Hepatic stellate cell (primary cell): ENCODE measurements at regions not wholly inside any gene's neighbourhood (a gene's known extent, or its start where the extent isn't known, plus 50 kb on each side); places are given as distances from the start of the nearest gene placed in this dataset.
"Not testable (repeated sequence)": the region's sequence is repeated elsewhere in the genome, so short reads cannot be mapped to it uniquely, and the experiment has no call there.

Experiments
- DNase-seq: peaks from one replicate; pipeline ENCODE4 v3.0.0; 2011; ENCODE audit warnings: low spot score

DNA sequence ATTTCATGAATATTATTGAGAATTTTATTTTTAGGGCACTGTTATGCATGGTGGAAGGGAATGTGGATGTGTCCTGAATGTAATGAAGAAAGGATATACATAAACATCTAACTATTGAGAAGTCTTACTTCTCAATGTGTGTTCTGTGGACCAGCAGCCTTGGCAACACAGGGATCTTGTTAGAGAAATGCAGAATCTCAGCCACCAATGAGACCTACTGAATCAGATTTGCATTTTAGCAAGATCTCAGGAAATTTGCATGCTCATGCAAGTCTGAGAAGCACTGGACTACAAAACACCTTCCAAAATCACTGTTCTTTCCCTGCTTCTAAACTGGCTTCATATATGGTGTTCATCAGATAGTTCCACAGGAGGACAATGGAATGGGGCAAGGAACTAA is 139.7 kb upstream of the WDFY3 start:
- no peak for DNase-seq

DNA sequence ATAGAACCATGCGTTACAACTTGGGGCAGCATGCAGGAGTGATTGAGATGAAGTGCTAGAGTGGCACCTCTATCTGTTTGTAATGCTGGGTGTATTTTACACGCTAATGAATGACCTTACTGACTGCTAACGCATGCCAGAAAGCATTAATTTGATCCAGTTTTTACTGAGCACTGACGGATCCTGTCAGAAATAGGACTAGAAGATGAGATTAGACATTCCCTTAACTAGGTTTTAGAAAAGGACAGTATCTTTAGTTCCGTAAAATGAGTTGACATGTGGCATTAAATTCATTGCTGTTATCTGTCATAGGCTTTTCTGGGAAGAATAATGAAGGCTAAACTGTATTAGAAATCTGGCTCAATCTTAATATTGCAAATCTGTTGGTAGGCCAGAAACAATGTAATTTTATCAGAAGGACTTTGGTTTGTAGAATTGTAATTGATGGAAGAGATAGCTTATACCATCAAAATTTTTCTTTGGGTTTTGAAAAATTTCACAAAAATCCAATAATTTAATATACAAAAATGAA is 140.4 kb upstream of the WDFY3 start:
- DNase-seq, result no peak

DNA sequence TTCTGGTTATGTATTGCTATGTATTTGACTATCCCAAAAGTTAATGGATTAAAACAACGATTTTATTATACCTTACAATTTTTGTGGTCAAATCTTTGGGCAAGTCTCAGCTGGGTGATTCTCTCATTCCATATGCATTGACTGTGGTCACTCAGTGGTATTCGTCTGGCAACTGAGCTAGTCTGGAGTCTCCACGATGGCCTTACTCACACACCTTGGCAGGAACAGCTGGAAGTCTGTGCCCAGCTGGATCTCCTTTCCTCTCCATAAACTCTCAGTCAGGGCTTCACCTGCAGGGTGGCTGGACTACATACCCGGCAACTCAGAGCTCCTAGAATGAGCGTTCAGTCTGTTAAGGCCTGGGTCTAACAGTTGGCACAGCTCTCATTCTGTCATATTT is 141.1 kb upstream of the WDFY3 start:
- no peak for DNase-seq

DNA sequence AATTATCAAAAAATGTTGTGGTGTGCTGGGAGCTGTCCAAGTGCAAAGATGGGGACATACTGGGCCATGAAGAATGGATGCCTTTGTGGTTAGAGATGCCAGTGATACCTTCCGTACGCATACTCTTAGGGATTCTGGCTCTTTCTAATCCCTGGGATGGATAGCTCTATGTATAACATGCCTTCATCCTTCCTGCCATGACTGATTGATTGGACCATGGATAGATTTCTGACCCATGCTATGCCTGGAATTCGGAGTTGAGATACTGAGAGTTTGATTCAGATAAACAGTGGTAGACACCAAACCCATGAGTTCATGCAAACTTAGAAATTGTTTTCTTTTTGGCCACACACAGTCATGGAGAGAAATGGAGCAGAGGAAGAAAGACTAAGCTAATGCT is 147.2 kb upstream of the WDFY3 start:
- no peak for DNase-seq

DNA sequence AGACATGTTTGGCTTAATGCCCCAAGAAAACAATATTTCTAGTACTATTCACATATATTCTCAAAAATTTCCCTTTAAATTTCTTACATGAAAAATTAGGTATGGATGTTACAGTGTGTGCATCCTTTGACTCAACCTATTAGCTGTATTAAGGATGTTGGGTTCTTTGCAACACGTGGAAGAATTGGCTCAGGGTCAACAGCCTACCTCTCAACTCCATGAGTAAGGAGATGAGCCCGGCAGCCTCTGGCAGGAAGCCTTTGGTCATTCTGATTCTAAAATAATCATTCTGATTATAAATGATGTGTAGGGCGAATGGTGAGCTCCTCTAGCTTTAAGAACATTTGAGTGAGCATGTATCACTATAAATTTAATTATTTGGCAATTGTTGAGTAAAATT is 148.0 kb upstream of the WDFY3 start:
- no peak for DNase-seq

DNA sequence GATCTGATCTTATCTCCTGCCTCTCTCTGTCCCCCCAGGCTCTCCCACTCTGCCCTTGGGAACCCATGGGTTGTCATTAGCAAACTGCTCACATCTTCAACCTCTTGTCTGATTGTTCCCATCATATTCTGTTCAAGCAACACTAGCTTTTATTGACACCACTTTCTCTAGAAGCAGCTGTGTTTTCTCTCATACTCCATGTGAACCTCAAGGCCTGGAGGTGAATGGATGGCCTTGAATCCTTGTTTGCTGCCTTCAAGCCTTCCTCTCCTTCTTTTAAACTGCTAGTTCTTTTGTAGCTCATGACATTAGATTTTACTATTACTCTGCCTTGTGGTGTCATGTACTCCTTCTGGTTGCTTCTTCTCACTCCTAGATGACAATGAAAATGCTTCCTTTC is 149.5 kb upstream of the WDFY3 start:
- DNase-seq, result no peak

DNA sequence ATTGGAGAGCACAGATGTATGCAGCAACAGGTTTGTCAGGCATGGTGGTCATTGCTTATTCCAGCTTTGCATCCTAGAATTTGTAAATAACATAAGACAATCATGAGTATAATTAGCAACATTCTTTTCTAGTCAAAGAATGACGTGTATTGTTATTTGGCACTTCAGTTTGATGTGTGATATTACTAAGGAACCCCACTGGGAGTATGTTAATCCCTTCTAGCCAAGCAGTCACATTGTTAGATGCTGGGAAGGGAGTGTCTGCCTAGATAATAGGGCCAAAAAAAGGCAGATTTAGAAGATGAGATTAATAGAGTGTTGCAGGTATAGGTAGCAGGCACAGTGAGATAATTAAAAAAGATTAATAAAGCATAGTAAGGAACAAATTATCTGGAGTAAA is 159.2 kb upstream of the WDFY3 start:
- DNase-seq, result no peak

DNA sequence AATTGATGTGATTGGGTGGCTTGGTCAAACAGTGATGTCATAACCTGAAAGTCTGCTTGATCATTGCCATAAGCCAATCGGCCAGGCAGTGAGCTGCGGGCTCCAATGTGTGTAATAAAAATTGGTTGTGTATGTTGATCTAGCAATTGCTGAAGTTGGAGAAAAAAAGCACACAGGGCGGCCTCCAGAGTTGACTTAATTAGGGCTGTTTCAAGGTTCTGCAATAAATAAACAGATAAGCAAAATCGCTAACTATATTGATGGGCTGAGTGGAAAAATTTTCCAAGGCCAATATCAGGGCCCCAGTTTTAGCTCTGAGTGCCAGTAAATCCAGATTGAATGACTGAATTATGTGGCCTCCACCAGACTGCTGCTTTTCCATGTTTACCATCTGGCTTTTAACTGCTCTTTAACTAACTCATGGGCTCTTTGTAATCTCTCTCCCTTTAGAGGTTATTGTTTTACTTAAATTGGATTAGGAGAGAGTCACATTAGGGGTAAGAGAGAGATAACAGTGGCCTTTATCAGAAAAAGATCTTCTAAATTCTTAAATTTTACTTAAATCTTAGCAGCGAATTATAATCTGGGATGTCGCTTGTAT is 160.6 kb upstream of the WDFY3 start:
- no peak for DNase-seq

DNA sequence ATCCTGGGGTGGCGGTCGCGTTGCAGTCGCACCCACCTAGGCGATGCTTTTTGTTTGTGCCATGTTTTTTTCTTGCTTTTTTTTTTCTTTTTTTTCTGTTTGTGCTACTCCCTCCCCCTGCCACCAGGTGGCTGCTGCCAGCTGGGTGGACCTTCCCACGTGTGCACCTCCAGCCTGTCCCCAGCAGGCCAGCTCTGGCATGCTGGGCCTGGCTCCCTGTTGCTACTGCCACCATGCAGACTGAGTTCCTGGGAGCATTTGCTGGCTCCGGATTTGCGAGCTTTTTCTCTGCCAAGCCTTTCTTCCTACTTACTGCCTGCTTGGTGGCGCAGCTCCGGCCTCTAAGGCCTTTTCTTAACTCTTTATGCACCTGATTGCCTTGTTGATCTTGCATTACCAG is 161.2 kb upstream of the WDFY3 start:
- peak; percentile 24 for DNase-seq

DNA sequence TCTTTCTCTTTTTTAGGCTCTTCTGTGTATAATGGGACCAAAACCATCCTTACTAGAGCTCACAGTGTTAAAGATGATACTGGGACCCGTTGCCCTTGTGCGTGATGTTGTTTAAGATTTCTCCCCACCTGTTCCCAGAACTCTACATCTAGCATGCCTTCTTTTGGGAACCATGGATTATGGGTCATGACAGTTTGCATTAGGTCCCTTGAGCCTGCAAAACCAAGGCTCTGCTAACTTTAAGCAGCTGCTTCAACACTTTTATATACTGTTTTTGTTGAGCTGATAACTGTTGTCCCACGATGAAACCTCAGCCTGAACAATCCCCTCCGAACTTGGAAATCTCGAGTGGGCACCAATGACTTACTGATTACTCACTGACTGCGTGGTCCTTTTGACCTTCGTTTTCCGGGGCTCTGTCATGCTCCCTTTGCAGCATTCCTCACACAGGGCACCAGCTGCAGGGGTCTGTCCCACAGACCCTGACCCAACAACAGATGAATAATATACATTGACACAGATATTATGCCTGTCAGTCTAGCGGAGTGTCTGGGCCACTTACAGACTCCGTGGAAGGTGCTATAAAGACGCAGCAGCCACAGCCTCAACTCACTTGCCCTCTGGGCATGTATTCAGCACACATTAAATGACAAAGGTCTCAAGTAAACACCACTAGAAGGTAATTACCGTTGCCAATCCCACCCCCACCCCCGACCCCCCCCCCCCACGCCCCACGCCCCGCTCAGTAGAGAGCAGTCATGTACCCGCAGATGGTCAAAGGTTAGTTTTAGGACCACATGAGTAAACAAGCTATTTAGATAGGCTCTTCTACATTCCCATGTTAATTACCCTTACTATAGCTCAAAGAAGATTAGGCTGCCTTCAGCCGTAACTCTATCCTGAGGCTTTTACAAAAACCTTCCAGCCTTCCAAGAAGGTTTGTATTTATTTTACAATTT is 162.0 kb upstream of the WDFY3 start:
- no peak for DNase-seq

DNA sequence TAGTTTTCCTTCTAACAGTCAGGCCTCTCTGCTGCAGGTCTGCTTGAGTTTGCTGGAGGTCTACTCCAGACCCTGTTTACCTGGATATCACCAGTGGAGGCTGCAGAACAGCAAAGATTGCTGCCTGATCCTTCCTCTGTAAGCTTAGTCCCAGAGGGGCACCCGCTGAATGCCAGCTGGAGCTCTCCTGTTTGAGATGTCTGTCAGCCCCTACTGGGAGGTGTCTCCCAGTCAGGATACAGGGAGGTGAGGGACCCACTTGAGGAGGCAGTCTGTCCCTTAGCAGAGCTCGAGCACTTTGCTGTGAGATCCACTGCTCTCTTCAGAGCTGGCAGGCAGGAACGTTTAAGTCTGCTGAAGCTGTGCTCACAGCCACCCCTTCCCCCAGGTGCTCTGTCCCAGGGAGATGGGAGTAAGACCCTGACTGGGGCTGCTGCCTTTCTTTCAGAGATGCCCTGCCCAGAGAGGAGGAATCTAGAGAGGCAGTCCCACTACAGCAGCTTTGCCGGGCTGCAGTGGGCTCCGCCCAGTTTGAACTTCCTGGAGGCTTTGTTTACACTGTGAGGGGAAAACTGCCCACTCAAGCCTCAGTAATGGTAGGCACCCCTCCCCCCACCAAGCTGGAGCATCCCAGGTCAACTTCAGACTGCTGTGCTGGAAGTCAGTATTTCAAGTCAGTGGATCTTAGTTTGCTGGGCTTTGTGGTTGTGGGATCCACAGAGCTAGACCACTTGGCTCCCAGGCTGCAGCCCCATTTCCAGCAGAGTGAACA is 163.1 kb upstream of the WDFY3 start:
- DNase-seq, result not testable (repeated sequence)

DNA sequence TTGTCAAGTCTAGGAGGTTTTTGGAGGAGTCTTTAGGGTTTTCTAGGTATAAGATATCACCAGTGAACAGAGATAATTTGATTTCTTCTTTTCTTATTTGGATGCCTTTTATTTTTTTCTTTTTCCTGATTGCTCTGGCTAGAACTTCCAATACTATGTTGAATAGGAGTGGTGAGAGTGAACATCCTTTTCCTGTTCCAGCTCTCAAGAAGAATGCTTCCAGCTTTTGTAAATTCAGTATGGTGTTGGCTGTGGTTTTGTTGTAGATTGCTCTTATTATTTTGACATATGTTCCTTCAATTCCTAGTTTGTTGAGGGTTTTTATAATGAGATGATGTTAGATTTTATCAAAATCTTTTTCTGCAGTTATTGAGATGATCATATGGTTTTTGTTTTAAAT is 165.6 kb upstream of the WDFY3 start:
- DNase-seq, result no peak

DNA sequence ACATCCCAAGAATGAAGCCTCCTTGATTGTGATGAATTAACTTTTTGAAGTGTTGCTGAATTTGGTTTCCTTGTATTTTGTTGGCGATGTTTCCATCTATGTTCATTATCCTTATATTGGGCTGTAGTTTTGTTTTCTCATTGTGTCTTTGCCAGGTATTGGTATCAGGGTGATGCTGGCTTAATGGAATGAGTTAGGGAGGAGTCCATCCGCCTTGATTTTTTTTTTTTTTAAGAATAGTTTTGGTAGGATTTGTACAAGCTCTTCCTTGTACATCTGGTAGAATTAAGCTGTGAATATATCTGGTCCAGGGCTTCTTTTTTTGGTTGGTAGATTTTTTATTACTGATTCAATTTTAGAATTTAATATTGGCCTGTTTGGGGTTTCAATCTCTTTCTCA is 166.1 kb upstream of the WDFY3 start:
- no peak for DNase-seq

DNA sequence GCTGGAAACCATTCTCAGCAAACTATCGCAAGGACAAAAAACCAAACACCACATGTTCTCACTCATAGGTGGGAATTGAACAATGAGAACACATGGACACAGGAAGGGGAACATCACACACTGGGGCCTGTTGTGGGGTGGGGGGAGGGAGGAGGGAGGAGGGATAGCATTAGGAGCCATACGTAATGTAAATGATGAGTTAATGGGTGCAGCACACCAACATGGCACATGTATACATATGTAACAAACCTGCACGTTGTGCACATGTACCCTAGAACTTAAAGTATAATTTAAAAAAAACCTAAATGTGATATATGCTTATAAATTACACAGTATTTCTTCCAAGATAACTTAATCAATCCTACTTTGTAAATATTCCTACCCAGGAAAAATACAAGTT is 173.3 kb upstream of the WDFY3 start:
- DNase-seq, result not testable (repeated sequence)

DNA sequence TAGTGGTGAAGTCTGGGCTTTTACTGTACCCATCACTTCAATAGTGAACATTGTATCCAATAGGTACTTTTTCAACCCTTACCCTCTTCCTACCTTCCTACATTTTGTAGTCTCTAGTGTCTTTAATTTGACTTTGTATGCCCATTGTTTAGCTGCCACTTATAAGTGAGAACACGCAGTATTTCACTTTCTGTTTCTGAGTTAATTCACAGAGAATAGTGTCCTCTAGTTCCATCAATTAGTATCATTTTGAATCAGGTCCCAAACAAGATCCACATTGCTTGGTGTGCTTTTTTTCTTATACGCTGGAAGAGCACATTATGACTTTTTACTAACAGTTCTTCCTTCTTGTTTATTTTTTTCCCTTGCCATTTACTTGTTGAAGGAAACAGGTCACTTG is 176.0 kb upstream of the WDFY3 start:
- no peak for DNase-seq

DNA sequence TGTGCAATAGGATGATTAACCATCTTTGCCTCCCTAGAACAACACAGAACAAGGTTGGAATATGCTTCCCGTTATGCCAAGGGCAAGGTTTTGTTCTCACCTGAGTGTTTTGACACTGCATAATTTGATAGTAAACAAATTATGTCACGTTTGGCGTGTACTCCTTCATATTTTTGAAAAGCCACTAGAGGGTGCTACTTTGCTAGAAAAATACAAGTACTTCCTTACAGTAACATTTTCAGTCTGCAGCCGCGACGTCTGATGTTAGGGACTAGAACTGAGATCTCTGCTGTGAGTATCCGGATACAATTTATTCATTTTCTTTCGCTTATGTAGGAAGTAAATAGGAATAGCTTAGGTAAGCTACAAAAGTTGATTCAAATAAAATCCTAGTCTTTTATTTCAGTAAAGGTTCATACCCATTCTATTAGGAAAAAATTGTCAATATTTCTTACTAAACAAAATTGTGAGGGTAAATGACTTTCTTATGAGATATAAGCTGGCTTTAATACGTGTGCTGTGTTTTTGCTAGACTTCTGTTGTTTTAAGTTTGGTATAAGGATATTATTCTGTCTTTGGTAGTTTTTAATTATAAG is 181.1 kb upstream of the WDFY3 start:
- DNase-seq, result peak; percentile 19

DNA sequence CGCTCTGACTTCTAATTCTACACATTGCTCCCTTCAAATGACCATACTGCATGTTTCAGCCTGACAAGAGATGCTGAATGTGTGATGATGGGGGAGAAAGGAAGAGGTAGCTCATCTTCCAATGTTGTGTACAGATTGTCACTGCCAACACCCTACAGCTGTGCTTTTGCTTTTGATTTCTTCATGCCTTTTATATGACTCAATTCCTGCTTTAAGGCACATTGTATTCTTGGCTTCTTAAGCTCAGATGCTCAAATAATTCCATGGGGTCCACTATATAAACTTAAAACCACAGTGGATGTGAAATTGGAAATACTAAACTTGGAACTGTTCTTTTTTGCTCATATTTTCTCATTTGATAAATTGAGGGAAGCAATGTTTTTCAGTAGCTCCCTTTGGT is 183.2 kb upstream of the WDFY3 start:
- no peak for DNase-seq

DNA sequence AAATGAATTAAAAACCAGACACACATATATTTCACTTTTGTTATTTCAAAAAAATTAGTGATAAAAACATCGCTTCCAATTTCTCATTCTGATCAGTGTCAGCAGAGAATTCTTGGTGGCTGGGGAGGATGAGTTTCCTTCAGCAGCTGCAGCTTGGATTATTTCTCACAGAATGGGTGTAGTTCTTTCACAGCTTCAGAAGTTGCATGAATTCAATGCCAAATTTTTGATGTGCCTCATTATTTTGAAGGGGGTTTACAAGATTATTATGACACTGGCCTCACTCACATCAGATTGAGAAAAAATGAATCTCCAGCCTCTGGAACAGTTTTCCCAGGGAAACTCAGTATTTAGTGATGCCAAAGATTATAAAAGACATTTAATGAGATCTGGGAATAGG is 184.9 kb upstream of the WDFY3 start:
- no peak for DNase-seq

DNA sequence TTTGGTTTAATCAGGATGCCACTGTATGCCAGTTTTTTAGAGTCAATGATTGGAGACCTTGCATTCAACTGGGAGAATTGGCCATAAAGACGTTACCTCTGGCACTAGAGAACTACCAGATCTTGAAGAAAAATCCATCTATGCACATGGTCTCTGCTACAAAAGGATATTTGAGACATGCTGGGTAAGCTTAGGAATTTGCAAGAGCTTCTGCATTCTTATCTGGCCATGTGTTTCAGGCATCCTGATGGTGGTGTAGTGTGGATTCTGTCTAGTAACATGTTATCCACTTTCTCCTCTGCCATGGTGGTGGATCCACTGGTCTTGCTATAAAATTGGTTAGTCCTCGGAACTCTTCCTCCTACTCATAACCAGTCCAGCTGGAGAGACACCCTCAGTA is 185.3 kb upstream of the WDFY3 start:
- no peak for DNase-seq

DNA sequence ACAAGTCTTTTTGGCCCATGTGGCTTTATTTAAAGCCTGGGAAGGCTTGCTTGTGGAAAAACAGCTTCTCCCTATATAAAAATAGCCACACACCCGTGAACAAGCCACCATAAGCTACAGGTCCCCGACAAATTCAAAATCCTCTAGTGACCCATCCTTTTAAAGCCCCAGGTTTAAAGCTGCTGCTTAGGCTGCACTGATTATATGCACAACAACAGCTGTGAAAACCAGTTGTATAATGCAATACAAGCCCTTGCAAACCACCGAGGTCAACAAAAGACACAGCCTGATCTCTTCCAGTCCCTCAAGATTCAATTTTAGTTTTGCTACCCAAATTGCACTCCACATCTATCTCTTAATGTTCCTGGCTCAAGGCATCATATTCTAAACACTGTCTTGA is 186.0 kb upstream of the WDFY3 start:
- DNase-seq, result no peak

DNA sequence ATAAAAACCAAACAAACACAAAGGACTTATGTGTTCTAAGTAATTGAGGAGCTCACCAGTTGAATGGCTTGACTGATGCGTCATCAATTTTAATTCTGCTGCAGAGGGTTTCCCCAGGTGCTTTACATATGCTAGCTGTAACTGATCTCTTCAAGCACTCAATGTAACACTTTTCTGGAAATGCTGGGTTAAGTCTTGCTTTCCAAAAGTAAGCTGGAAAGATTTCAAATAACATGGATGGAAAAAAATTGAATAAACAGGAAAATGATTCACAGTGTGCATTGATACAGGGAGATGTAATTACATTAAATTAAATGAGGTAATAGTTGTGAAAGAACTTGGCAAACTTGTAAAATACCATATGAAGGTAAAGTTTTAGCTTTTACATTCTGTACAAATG is 186.7 kb upstream of the WDFY3 start:
- DNase-seq, result no peak

DNA sequence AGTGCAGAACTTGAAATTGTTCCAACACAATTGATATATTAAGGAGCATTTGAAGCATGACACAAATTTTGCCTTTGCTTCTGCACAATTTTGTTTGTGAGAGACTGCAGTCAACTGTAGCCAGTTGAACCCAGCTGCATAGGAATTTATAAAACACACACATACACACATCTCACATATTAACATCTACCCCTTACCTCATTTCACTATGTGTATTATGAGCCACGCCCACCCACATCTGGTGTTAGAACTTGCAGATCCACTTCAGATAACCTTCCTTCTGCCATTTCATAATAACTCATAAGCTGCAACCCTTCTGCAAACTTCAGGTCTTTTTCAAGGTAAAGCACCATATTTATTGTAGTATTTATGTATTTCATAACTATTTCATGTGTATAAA is 188.1 kb upstream of the WDFY3 start:
- DNase-seq, result no peak
